ENCODE measurements at regions not wholly inside any gene's neighbourhood (a gene's known extent, or its start where the extent isn't known, plus 50 kb on each side); places are given as distances from the start of the nearest gene placed in this dataset.
A peak's percentile ranks its signal among the peaks of the same experiment; 100 is the strongest.

- no peak overlapping the region for H3K27ac ChIP-seq (ENCODE audit: low read depth)
- no peak overlapping the region for H3K4me3 ChIP-seq (ENCODE audit: low read depth, low read length)
- DNase-seq (ENCODE audit: extremely low spot score) = no peak
- no peaks in the 10 kb centered on the region for H3K36me3 ChIP-seq (ENCODE audit: insufficient read depth)
- H3K4me1 ChIP-seq (ENCODE audit: insufficient read depth) = no peaks in the 10 kb centered on the region
- 89% methylated on average over 3 of the region's 3 CpGs for WGBS
These were observed 57.5 kb downstream of the RPL27A start for GRCh38 chr11:8740129-8740528.

DNA sequence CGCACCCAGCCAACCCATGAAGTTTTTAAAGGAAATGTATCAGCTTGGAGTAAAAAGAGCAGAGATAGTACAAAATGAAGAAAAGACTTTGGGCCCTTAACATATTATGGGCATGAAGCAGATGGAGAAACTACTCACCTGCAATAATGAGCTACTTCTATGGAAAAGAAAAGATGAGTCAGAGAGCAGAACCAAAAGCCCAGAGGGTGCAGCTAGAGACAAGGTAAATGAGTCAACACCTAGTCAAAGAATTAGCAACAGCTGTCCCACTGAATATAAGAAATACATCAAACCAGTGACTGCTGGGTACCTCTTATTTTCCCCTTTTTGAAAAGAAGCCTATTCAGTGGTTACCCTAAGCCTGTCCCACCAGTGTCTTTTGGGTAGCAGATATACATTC is 61.8 kb downstream of the RPL27A start:
- no peak overlapping the region for H3K27ac ChIP-seq (ENCODE audit: low read depth)
- DNase-seq (ENCODE audit: extremely low spot score) = no peak
- H3K36me3 ChIP-seq (ENCODE audit: insufficient read depth) = no peaks in the 10 kb centered on the region
- H3K4me1 ChIP-seq (ENCODE audit: insufficient read depth) = no peaks in the 10 kb centered on the region
- H3K4me3 ChIP-seq (ENCODE audit: low read depth, low read length) = no peak overlapping the region
- 98% methylated on average over 1 of the region's 1 CpG for WGBS

DNA sequence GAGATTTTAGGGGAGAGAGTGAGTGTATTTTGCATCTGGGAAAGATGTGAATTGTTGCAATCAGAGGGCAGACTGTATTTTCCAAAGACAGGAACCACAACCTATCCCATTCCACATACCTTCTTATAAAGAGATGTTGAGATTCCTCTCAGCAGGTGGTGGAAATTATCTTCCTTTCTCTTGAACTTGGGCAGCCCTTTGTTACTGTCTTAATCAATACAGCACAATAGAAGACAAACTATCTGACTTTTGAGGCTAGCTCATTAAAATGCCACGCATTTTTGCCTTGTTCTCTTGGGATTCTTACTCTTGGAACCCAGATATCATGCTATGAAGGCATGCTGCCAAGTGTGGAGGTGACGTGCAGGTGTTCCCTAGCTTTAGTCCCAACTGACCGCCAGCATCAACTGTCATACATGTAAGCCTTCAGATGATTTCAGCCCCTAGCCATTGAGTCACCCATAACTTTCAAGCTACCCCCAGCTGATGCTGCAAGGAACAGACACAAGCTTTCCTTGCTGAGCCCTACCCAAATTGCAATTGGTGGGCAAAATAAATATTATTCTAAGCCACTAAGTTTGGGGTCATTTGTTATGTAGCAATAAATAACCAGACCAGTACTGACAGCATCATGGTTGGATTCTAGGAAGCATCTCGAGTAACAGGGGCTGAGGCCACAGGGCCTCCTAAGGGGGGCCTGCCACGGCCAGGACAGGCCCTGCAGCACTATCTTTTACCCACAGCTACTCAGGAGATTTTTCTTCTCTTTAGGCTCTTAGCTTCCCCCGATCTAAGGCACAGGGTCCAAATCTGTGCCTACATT is 63.0 kb downstream of the RPL27A start:
- no peak for DNase-seq (ENCODE audit: extremely low spot score)
- no peak overlapping the region for H3K27ac ChIP-seq (ENCODE audit: low read depth)
- H3K4me1 ChIP-seq (ENCODE audit: insufficient read depth) = no peaks in the 10 kb centered on the region
- no peaks in the 10 kb centered on the region for H3K36me3 ChIP-seq (ENCODE audit: insufficient read depth)
- no peak overlapping the region for H3K4me3 ChIP-seq (ENCODE audit: low read depth, low read length)
- 77% methylated on average over 6 of the region's 6 CpGs for WGBS

- Histone ChIP-seq H3K27ac (ENCODE audit: low read depth) (no peak overlapping the region), H3K4me3 (ENCODE audit: low read depth, low read length) (no peak overlapping the region), H3K36me3 (ENCODE audit: insufficient read depth) (no peaks in the 10 kb centered on the region), H3K4me1 (ENCODE audit: insufficient read depth) (no peaks in the 10 kb centered on the region)
- WGBS = 46% methylated on average over 2 of the region's 2 CpGs
- DNase-seq (ENCODE audit: extremely low spot score) = no peak
These were observed 63.9 kb downstream of the RPL27A start for GRCh38 chr11:8746331-8746974.

GRCh38 chr11:8747173-8747572 is 64.6 kb downstream of the RPL27A start:
- Histone ChIP-seq H3K27ac (ENCODE audit: low read depth) (no peak overlapping the region), H3K4me3 (ENCODE audit: low read depth, low read length) (no peak overlapping the region), H3K36me3 (ENCODE audit: insufficient read depth) (no peaks in the 10 kb centered on the region), H3K4me1 (ENCODE audit: insufficient read depth) (no peaks in the 10 kb centered on the region)
- no peak for DNase-seq (ENCODE audit: extremely low spot score)

DNA sequence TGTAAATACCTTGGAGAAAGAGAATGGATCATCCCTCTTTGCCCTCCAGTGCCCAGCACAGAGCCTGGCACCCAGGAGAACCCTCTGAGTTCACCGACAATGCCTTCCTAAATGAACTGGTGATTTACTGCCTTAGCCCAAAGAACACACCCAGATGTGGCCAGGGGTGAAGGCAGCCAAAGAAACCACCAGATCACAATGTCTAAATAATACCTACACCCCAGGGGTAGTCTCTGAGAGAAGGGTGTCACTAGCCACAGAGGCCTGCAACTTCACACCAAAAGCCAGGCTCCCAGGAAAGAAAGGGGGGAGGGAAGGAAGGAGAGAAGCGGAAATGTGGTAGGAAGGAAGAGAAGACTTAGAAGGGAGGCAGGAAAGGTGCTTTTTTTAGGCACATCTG is 65.7 kb downstream of the RPL27A start:
- Histone ChIP-seq H3K4me1 (ENCODE audit: insufficient read depth) (no peaks in the 10 kb centered on the region), H3K4me3 (ENCODE audit: low read depth, low read length) (no peak overlapping the region), H3K36me3 (ENCODE audit: insufficient read depth) (no peaks in the 10 kb centered on the region), H3K27ac (ENCODE audit: low read depth) (no peak overlapping the region)
- 91% methylated on average over 2 of the region's 2 CpGs for WGBS
- DNase-seq (ENCODE audit: extremely low spot score) = no peak

- 85% methylated on average over 2 of the region's 2 CpGs for WGBS
- H3K4me1 ChIP-seq (ENCODE audit: insufficient read depth) = no peaks in the 10 kb centered on the region
- H3K27ac ChIP-seq (ENCODE audit: low read depth) = no peak overlapping the region
These were observed 66.6 kb downstream of the RPL27A start for GRCh38 chr11:8749202-8749601.

GRCh38 chr11:8754241-8754640 is 71.6 kb downstream of the RPL27A start:
- no peaks in the 10 kb centered on the region for H3K4me1 ChIP-seq (ENCODE audit: insufficient read depth)
- no peaks in the 10 kb centered on the region for H3K36me3 ChIP-seq (ENCODE audit: insufficient read depth)
- no peak overlapping the region for H3K4me3 ChIP-seq (ENCODE audit: low read depth, low read length)
- DNase-seq (ENCODE audit: extremely low spot score) = no peak
- no peak overlapping the region for H3K27ac ChIP-seq (ENCODE audit: low read depth)
- 88% methylated on average over 1 of the region's 1 CpG for WGBS

More at GRCh38 chr11:8749202-8749601, 66.6 kb downstream of the RPL27A start:
- no peak overlapping the region for H3K4me3 ChIP-seq (ENCODE audit: low read depth, low read length)
- no peak for DNase-seq (ENCODE audit: extremely low spot score)
- H3K36me3 ChIP-seq (ENCODE audit: insufficient read depth) = no peaks in the 10 kb centered on the region

DNA sequence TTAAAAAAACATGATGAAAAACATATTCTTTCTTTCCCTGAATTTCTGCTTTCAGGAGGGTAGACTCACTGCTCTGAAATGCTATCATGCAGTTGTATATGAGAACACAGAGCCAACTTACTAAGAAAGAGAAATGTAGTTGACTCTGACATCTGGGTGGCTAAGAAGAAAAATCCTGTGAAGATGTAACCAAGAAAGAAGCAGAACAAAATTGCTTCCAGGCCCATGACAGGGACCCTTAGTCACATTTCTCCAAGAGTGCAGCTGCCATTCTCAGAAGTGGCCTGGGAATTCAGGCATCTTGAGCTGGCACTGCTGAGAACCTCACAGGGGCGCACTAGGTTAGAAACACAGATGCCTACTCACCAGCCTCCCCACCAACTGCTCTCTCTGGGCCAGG is 73.6 kb downstream of the RPL27A start:
- WGBS = 96% methylated on average over 1 of the region's 1 CpG
- Histone ChIP-seq H3K4me1 (ENCODE audit: insufficient read depth) (no peaks in the 10 kb centered on the region), H3K4me3 (ENCODE audit: low read depth, low read length) (no peak overlapping the region), H3K36me3 (ENCODE audit: insufficient read depth) (no peaks in the 10 kb centered on the region), H3K27ac (ENCODE audit: low read depth) (no peak overlapping the region)
- DNase-seq (ENCODE audit: extremely low spot score) = no peak

GRCh38 chr11:8757047-8757446 is 74.5 kb downstream of the RPL27A start:
- Histone ChIP-seq H3K27ac (ENCODE audit: low read depth) (no peak overlapping the region), H3K4me1 (ENCODE audit: insufficient read depth) (no peaks in the 10 kb centered on the region), H3K36me3 (ENCODE audit: insufficient read depth) (no peaks in the 10 kb centered on the region), H3K4me3 (ENCODE audit: low read depth, low read length) (no peak overlapping the region)
- DNase-seq (ENCODE audit: extremely low spot score) = no peak
- 83% methylated on average over 2 of the region's 2 CpGs for WGBS

DNA sequence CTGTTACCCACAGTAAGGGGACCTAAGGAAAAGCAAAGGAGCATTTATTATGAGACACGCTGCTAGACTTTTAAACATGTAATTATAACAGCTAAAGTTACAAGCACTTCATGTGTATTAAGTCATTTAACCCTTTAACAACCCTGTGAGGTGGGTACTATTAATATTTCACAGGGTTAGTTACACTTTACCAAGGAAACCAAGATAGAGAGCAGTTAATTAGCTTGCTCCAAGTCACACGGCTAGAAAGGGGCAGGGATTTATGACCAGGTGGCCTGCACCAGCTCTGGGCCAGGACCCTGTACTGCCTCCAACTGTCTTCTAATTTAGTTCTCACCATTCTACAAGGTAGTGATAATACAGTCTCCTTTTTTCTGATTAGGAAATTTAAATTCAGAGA is 74.9 kb downstream of the RPL27A start:
- 44% methylated on average over 2 of the region's 2 CpGs for WGBS
- no peak overlapping the region for H3K27ac ChIP-seq (ENCODE audit: low read depth)
- H3K4me1 ChIP-seq (ENCODE audit: insufficient read depth) = no peaks in the 10 kb centered on the region
- H3K36me3 ChIP-seq (ENCODE audit: insufficient read depth) = no peaks in the 10 kb centered on the region
- no peak for DNase-seq (ENCODE audit: extremely low spot score)
- no peak overlapping the region for H3K4me3 ChIP-seq (ENCODE audit: low read depth, low read length)

- Histone ChIP-seq H3K4me1 (ENCODE audit: insufficient read depth) (no peaks in the 10 kb centered on the region), H3K36me3 (ENCODE audit: insufficient read depth) (no peaks in the 10 kb centered on the region), H3K4me3 (ENCODE audit: low read depth, low read length) (no peak overlapping the region), H3K27ac (ENCODE audit: low read depth) (no peak overlapping the region)
- WGBS = 88% methylated on average over 11 of the region's 11 CpGs
- no peak for DNase-seq (ENCODE audit: extremely low spot score)
These were observed 76.1 kb downstream of the RPL27A start for GRCh38 chr11:8758619-8759169.

DNA sequence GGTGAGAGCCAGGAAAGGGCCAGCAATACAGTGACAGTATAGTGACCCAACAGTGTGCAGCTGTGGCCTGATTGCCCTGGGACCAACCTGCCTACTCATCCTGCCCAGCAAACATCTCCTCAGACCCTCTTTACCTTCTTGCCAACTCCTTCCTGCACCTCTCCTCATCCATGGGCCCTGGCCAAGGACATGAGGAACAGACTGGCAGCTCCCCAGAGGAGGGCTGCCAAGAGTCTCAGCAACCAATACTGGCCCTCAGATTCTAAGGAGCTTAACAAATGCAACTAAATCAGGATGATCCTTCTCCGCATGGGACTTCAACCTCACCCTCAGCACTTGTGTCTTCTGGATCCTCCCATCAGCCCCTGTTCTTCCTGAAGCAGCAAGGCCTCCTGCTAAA is 77.0 kb downstream of the RPL27A start:
- 44% methylated on average over 1 of the region's 1 CpG for WGBS
- H3K4me1 ChIP-seq (ENCODE audit: insufficient read depth) = no peaks in the 10 kb centered on the region
- no peaks in the 10 kb centered on the region for H3K36me3 ChIP-seq (ENCODE audit: insufficient read depth)
- no peak for DNase-seq (ENCODE audit: extremely low spot score)
- H3K4me3 ChIP-seq (ENCODE audit: low read depth, low read length) = no peak overlapping the region
- no peak overlapping the region for H3K27ac ChIP-seq (ENCODE audit: low read depth)

GRCh38 chr11:8760896-8761295 is 78.3 kb downstream of the RPL27A start:
- H3K4me3 ChIP-seq (ENCODE audit: low read depth, low read length) = no peak overlapping the region
- no peak for DNase-seq (ENCODE audit: extremely low spot score)
- no peaks in the 10 kb centered on the region for H3K36me3 ChIP-seq (ENCODE audit: insufficient read depth)
- peak overlapping the region; percentile 48 for H3K27ac ChIP-seq (ENCODE audit: low read depth)
- no peaks in the 10 kb centered on the region for H3K4me1 ChIP-seq (ENCODE audit: insufficient read depth)

Data from urinary bladder (tissue), 3 donors.